ENCODE measurements at regions not wholly inside any gene's neighbourhood (a gene's known extent, or its start where the extent isn't known, plus 50 kb on each side); places are given as distances from the start of the nearest gene placed in this dataset.
"Not testable (repeated sequence)": the region's sequence is repeated elsewhere in the genome, so short reads cannot be mapped to it uniquely, and the experiment has no call there.

DNA sequence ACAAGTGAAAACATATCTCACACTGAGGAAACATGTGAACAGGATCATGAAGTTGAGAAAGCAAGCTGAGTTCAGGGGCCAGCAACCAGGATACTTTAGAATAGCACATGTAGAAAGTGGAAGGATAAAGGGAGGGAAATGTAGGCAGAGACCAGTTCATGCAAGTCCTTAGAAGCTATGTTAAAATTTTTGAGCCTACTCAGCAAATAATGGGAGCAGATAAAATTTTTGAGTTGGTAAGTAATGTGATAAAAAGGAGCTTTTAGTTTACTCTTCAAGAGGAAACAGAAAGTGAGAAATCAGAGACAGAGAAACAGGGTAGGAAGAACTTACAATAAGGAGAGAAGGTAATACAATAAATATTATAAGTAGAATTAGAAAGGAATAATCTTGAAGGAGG, 105.6 kb upstream of the ZBTB20 start:
- DNase-seq (ENCODE audit: low read depth, low spot score) = no peak

GRCh38 chr3:115254492-115255196, 107.6 kb upstream of the ZBTB20 start:
- no peak for DNase-seq (ENCODE audit: low read depth, low spot score)

- no peak for DNase-seq (ENCODE audit: low read depth, low spot score)
Measured at GRCh38 chr3:115255197-115255585, 108.1 kb upstream of the ZBTB20 start.

- no peak for DNase-seq (ENCODE audit: low read depth, low spot score)
Measured at GRCh38 chr3:115270849-115271248, 123.8 kb upstream of the ZBTB20 start.

DNA sequence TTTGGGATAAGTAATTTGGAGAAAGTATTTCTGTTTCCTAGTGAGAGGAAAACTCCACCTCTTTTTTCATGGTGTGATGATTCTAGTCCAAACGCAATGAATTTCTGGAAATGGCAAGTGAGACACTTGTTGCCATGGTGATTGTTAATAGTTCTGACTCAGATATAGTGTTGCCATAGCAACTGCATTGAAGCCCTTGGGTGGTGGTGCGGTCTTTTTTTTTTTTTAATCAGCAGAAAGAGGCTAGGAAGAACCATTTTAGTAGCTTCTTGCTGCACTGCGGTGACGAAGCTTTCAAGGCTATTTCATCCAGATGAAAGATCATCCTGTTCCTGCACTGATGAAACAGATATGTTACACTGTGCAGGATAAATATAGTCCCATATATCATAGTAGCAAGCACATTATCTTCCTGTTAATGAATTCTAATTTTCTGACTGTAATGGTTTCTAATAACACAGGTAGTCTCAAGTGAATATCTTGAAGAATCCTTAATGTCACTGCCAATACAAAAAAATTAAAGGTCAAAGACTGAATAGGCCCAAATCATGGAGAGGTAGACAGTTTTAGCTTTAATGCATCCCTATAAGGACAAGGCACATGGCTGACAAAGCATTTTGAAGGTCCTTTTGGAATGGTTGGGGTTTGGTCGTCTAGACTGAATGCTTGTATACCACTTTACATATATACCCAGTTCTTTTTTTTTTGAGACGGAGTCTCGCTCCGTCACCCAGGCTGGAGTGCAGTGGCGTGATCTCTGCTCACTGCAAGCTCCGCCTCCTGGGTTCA, 125.1 kb upstream of the ZBTB20 start:
- peak; percentile 78 for DNase-seq (ENCODE audit: low read depth, low spot score)

- no peak for DNase-seq (ENCODE audit: low read depth, low spot score)
Measured at GRCh38 chr3:115275896-115276295, 128.8 kb upstream of the ZBTB20 start.

GRCh38 chr3:115279939-115280338, 132.9 kb upstream of the ZBTB20 start:
- DNase-seq (ENCODE audit: low read depth, low spot score) = no peak

GRCh38 chr3:115280506-115280905, 133.4 kb upstream of the ZBTB20 start:
- DNase-seq (ENCODE audit: low read depth, low spot score) = no peak

DNA sequence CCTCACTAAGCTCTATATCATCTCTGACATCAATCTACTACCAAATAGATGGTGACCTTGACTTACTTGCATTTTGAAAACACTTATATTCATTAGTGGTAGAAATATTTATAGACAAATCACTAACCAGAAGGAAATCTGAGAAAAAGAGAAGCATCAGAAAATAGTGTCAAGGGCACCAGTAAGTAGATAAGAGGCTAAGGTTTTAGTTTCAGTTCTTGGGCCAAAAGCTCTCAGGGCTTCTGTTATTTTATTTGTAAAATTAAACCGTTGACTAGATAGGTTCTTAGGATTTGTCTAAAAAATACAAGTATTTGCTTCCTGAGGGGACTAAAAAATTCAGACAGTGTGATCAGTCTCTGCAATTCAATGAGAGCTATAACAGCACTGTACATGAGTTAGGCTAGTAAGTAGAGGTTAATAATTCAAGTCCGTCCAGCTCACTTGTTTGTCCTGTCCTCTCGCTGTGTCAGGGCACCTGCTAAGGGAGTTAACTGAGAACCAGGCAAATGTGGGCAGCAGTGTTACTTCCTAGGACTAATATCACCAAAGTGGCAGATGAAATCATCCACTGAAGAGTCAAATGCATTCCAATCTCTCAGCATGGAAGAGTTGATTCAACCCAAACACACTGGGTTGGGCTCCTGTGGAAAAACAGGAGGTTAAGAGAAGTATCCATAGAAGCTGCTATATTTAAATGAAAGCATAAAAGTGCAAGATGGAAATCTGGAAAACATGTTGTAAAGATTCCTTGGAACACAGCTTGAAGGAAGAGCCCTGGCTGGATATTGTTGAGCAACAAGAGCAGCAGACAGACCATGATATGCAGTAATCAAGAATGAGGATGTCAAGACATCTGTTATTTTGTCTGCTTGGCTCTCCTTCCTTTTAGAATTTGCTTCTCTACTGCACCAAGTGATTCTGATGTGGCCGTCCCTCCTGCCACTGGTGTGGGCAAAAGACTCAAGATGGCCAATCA, 134.9 kb upstream of the ZBTB20 start:
- no peak for DNase-seq (ENCODE audit: low read depth, low spot score)

- DNase-seq (ENCODE audit: low read depth, low spot score) = no peak
Measured at GRCh38 chr3:115284980-115285379, 137.9 kb upstream of the ZBTB20 start.

DNA sequence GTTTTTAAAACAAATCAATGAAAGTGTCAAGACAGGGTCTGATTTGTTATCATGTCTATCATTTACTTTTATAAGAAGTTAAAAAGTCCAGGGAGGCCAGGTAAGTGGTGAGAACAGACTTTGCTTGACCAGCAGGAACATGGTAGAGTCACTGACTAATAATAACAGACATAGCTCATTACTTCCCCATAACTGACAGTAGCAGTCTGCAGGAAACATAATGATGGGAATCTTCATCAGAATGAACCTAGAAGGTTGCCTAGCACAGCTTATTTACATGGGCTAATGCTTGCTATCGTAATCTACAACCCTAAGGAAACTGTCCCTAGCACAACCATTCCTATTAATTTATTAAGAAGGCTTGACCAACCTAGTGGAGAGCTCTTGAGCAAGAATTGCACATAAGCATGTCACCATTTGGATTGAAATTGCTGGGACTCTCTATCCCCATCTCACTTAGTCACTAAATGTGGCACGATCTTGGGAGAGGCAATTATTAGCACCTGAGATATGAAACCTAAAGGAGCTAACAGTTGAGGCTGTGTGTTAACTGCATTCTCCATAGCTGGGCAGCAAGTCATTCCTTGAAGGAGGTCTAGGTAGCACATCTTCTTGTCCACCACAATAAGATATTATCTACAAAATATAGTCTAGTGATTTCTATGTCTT, 139.6 kb upstream of the ZBTB20 start:
- no peak for DNase-seq (ENCODE audit: low read depth, low spot score)

DNA sequence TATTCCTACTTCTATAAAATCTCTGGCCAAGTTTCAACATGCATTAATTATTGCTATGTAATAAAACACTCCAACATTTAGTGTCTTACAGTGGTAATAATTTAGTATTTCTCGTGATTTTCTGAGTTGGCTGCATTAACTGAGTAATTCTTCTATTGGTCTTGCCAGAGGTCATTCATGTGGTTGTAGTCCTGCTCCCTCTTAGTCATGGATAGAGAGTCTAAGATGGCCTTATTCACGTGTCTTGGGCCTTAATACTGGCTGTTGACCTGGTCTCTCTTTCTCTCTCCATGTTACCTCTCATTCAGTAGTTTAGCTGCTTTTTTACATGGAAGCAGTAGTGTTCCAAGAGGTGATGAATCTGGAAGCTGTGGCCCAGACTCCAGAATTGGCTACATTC, 140.1 kb upstream of the ZBTB20 start:
- no peak for DNase-seq (ENCODE audit: low read depth, low spot score)

DNA sequence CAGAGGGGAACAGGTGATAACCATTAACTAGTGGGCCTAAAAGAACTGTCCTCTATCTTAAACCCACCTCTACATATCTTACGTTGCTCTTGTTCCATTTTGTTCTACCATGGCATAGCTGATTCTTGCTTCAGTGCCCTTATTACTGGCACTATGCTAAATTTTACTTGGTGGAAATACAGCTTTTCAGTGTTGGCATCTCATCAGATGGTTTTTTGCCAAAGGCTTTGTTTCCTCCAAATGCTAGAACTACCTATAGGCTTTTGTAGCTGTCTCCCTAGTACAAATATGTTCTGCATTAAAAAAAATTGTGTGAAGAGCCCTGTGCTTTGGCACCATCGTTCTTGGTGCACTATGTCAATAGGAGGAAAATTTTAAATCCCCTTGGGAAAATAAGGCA, 145.0 kb upstream of the ZBTB20 start:
- DNase-seq (ENCODE audit: low read depth, low spot score) = no peak

- DNase-seq (ENCODE audit: low read depth, low spot score) = no peak
Measured at GRCh38 chr3:115292677-115293165, 145.6 kb upstream of the ZBTB20 start.

GRCh38 chr3:115293321-115293720, 146.2 kb upstream of the ZBTB20 start:
- no peak for DNase-seq (ENCODE audit: low read depth, low spot score)

GRCh38 chr3:115301364-115301860, 154.3 kb upstream of the ZBTB20 start:
- DNase-seq (ENCODE audit: low read depth, low spot score) = no peak

DNA sequence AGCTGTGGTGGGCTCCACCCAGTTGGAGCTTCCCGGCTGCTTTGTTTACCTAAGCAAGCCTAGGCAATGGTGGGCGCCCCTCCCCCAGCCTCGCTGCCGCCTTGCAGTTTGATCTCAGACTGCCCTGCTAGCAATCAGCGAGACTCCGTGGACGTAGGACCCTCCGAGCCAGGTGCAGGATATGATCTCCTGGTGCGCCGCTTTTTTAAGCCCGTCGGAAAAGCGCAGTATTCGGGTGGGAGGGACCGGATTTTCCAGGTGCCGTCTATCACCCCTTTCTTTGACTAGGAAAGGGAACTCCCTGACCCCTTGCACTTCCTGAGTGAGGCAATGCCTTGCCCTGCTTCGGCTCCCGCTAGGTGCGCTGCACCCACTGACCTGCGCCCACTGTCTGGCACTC, 170.9 kb upstream of the ZBTB20 start:
- not testable (repeated sequence) for DNase-seq (ENCODE audit: low read depth, low spot score)

GRCh38 chr3:115321400-115321805, 174.3 kb upstream of the ZBTB20 start:
- DNase-seq (ENCODE audit: low read depth, low spot score) = peak; percentile 45

DNA sequence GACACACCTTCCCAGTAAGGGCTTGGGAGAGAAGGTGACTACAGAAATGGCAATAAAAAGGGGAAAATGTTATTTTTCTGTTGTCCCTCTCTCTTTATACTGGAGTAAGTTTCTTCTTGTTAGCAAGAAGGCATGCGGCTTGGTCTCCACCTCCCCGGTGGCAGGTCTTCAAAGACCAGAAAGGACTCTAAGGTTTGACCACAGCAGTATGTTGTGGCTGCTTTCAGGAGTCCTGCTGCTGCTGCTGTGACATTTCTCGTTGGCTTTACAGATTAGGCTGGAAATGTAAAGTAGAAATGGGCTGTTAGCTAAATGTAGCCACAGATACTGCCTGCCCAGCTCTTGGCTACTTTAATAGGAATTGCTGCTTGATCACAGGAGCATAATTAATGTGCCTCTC, 175.8 kb upstream of the ZBTB20 start:
- peak; percentile 20 for DNase-seq (ENCODE audit: low read depth, low spot score)

DNA sequence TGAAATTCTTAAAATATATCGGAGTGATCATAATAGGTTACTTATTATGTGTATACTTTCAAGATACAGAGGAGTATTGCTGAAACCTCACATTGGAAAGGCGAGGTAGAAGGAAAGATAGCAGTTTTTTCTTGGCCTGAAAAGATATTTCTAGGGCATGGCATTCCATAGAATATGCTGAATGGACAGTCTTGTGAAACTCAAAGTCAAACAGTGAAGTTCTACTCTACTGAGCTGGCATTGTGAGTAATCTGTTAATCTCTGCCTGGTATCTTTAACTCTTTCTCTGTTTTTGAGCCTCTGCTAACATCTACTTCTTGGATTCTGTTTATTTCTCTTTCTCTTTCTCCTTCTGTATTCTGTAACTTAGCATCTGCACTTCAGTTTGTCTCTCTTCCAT, 176.3 kb upstream of the ZBTB20 start:
- no peak for DNase-seq (ENCODE audit: low read depth, low spot score)

DNA sequence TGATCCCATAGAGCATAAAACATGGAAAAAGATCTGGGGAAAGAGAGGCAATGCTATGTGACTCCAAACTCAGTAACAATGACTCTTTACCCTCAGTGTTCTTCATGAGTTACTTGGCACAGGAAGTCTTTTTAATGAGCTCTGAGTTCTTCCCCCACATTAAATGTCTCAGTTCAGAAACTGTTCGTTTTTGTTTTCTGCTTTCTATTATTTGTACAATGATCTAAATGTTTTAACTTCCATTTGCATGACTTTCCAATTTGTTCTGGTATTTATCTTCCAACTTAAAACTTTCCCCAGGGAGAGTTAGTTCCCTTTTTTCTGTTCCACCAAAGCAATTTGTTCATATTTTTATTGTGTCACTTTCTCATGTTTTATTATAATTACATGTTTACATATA, 177.0 kb upstream of the ZBTB20 start:
- no peak for DNase-seq (ENCODE audit: low read depth, low spot score)
